Suprapubic skin (tissue), 4 donors: ENCODE measurements at regions not wholly inside any gene's neighbourhood (a gene's known extent, or its start where the extent isn't known, plus 50 kb on each side); places are given as distances from the start of the nearest gene placed in this dataset.

Source experiments
- EP300 ChIP-seq: sonication (generic); formaldehyde crosslinking; IDR thresholded peaks from one replicate; pipeline ENCODE4 v1.6.1; 2017; ENCODE audit warnings: antibody characterized with exemption
- POLR2A ChIP-seq, 2 donors: fragments of 450-650 bp; IDR thresholded peaks; one replicate each; pipeline ENCODE4 v1.6.1; 2017; ENCODE audit warnings: antibody characterized with exemption in 2 of 2, mild to moderate bottlenecking in 2 of 2, moderate library complexity in 2 of 2
- POLR2AphosphoS5 ChIP-seq, 3 donors: sonication (generic); formaldehyde crosslinking; IDR thresholded peaks; one replicate each; pipeline ENCODE4 v1.6.1; 2017; ENCODE audit warnings: antibody characterized with exemption in 3 of 3
- TF ChIP-seq, protein P1 (sequence below), 2 donors: fragments of 200-600 bp in 1 of 2; fragments of 450-650 bp in 1 of 2; sonication (generic) in 1 of 2; IDR thresholded peaks; one replicate each; pipeline ENCODE4 v1.5.1; 2016 to 2019; ENCODE audit warnings: antibody characterized with exemption in 2 of 2, mild to moderate bottlenecking in 1 of 2, moderate library complexity in 1 of 2

DNA sequence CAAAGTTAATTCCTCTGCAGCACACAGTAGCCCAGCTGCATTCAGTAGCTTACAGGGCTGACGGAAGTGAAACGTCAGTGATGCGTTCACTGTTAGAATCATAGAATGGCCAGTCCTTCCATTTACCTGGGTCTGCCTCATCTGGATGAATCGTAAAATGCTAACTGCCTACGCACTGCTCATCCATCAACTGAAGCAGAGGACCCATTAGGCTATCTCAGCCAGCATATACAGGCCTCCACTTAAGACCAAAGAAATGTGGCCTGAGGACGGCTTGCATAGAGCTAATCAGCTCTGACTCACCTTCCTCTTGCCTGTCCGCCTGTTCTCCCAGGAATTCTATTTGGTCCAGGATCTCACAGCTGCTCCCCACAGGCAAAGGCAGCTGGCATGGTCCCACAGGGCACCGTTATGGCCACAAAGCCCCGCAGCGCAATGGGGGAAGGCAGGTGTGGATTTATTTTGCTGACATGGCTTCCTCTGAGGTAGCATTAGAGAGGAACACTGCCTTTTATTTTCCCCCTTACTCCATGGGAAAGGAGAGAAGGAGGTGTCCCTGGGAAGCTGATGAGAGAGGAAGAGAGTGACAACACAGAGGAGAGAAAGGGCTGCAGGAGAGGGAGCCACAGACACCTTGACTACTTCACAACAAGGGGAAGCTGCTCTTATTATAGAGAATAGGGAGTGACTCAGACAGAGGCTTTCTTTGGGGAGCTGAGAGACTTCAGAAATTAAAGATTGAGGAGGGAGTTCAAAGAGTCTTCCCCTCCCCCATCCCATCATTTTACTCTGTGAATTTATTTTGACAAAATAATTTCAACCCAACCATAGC, 177.6 kb downstream of the HHIPL2 start:
- TF ChIP-seq POLR2A (IDR thresholded peaks at IDR 0.05) (no peak), POLR2AphosphoS5 (IDR thresholded peaks at IDR 0.05) (no peak), EP300 (no peak)
- TF ChIP-seq, protein P1, sequence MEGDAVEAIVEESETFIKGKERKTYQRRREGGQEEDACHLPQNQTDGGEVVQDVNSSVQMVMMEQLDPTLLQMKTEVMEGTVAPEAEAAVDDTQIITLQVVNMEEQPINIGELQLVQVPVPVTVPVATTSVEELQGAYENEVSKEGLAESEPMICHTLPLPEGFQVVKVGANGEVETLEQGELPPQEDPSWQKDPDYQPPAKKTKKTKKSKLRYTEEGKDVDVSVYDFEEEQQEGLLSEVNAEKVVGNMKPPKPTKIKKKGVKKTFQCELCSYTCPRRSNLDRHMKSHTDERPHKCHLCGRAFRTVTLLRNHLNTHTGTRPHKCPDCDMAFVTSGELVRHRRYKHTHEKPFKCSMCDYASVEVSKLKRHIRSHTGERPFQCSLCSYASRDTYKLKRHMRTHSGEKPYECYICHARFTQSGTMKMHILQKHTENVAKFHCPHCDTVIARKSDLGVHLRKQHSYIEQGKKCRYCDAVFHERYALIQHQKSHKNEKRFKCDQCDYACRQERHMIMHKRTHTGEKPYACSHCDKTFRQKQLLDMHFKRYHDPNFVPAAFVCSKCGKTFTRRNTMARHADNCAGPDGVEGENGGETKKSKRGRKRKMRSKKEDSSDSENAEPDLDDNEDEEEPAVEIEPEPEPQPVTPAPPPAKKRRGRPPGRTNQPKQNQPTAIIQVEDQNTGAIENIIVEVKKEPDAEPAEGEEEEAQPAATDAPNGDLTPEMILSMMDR (IDR thresholded peaks at IDR 0.05): no peak
